ENCODE measurements at regions not wholly inside any gene's neighbourhood (a gene's known extent, or its start where the extent isn't known, plus 50 kb on each side); places are given as distances from the start of the nearest gene placed in this dataset.

DNA sequence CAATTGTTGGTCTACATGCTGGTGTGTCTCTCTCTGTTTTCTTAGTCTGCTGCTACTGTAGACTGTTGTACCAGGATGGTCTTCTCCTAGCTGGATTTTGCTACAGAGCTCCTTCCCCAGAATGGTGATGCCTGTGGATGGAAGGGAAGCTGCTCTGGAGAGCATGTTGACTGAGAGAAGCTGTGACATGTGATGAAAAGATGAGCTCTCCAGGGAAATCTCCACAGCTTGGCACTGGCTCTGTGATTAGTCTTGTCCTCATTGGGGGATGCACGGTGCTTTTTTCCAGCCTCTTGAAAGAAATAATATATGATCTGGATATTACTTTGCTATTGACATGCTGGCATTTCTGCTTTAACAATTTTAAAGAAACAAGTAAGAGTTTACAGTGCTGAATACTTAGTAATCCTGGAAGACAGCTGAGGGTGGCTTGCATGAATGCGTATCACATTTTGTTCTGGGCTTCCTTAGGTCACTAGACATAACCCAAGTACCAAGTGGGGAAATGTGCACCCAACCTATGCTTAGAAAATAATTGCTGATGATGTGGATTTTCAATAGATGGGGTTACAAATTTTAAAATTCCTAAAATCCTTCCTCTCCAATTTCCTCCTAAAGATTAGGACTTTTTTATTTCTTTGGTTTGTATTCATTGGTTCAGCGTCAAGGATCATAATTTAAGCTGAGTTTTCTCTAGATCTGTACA lies 849.7 kb downstream of the KCNMA1 start:
- Histone ChIP-seq H4K20me1 (ENCODE audit: insufficient read depth, low read length) (no peaks in the 10 kb centered on the region), H3K23ac (ENCODE audit: low read depth, low read length) (no peak overlapping the region), H2AK9ac (replicated peaks; ENCODE audit: low read depth, low read length, poor library complexity) (no peak overlapping the region), H2AK5ac (ENCODE audit: low read depth, low read length) (no peak overlapping the region), H3K9ac (ENCODE audit: low read depth, low read length) (no peak overlapping the region), H3K9me3 (ENCODE audit: control insufficient read depth, insufficient read depth, low read length) (no peaks in the 10 kb centered on the region), H3K14ac (replicated peaks; ENCODE audit: low read depth, low read length) (no peak overlapping the region), H3K18ac (ENCODE audit: low read depth, low read length) (no peak overlapping the region), H3K4me1 (ENCODE audit: control insufficient read depth, insufficient read depth, low read length) (no peaks in the 10 kb centered on the region), H3K4me2 (ENCODE audit: low read depth, low read length) (no peak overlapping the region), H3K27ac (ENCODE audit: insufficient read depth, low read length) (no peak overlapping the region), H3K9me1 (ENCODE audit: insufficient read depth, low read length) (no peaks in the 10 kb centered on the region), H4K91ac (ENCODE audit: insufficient read depth, low read depth, low read length) (no peak overlapping the region), H3K4ac (ENCODE audit: low read depth, low read length) (no peak overlapping the region), H2BK15ac (ENCODE audit: low read depth, low read length) (no peak overlapping the region), H3K36me3 (ENCODE audit: control insufficient read depth, insufficient read depth, low read length) (no peaks in the 10 kb centered on the region), H2BK5ac (ENCODE audit: low read depth, low read length, poor library complexity, severe bottlenecking) (no peak overlapping the region), H2AFZ (replicated peaks; ENCODE audit: low read length, poor library complexity) (no peak overlapping the region), H3K79me1 (ENCODE audit: low read depth in 1 of 2, low read length in 2 of 2) (no peaks in the 10 kb centered on the region), H2BK120ac (ENCODE audit: low read depth, low read length) (no peak overlapping the region), H3K27me3 (ENCODE audit: control insufficient read depth, insufficient read depth, low read length) (peaks cover 6% of the 10 kb centered on the region), H4K5ac (ENCODE audit: low read depth, low read length) (no peak overlapping the region), H3K4me3 (ENCODE audit: insufficient read depth, low read depth, low read length) (no peak overlapping the region), H3K56ac (ENCODE audit: extremely low read depth, insufficient read depth, low read length) (no peak overlapping the region), H4K8ac (ENCODE audit: low read depth in 2 of 2, low read length in 2 of 2) (no peak overlapping the region), H2BK20ac (ENCODE audit: low read depth, low read length) (no peak overlapping the region)
- in situ Hi-C loops (cut with MboI; ENCODE audit: low sequenced_read_pairs) (no loop called here), intact Hi-C loops (cut with micrococcal nuclease) (no loop called here), dilution Hi-C loops (cut with HindIII; ENCODE audit: low sequenced_read_pairs, unreplicated experiment) (no loop called here)
- POLR2A ChIA-PET (ENCODE audit: unreplicated experiment), result no interaction called here
- no TSS peak for BruUV-seq (replicated peaks)
- no peak for ATAC-seq (ENCODE audit: low read depth)
- DNase-seq, result no peak
- no CpG with 5 or more reads among the region's 3 CpGs for WGBS, 2 experiments (ENCODE audit: extremely low coverage in 2 of 2, insufficient read length in 1 of 2)
- TF ChIP-seq MAFK (IDR thresholded peaks at IDR 0.05; ENCODE audit: low read depth, low read length) (0 out of 2 replicates have a peak, but pooled peaks have one; percentile 4), CHD1 (IDR thresholded peaks at IDR 0.05; ENCODE audit: low read depth, low read length) (no peak)
- CTCF ChIA-PET, result no interaction called here
